ENCODE measurements at regions not wholly inside any gene's neighbourhood (a gene's known extent, or its start where the extent isn't known, plus 50 kb on each side); places are given as distances from the start of the nearest gene placed in this dataset.
"Not testable (repeated sequence)": the region's sequence is repeated elsewhere in the genome, so short reads cannot be mapped to it uniquely, and the experiment has no call there.

DNA sequence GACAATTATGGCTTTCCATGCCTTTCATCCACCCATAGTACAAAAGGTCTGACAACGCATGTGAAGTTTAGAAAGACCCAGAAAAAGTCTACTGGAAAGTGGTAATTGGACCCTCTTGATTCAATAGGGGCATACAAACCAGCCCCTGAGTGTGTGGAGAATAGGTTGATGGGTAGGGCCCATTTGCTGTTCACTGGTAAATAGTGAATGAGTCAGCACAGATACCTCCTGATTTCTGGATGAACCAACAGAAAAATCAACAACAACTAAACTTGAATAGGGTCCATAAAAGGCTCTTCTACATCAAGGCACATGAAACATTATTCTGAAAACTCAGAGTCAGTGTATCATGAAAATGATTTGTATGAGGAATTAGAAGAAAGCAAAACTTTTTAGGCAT is 235.4 kb upstream of the SLC35B3 start:
- no peak for DNase-seq

DNA sequence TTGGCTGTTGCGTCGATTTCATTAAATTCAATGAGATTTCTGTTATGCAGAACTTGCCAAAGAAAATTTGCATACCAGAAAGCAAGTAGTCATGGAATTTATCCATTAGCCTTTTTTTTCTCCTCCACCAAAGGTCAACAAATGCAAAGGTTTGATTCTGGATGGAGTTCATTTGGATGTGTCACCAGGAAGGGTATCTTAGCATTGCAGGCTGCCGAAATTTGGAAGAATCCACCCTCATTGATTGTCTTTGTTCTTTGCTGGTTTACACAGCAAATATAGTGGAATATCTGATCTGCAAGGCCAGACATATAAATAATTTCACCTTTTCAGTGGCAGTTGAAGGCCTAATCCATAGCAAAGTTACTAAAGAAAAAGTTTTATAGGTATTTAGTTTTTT is 229.4 kb upstream of the SLC35B3 start:
- DNase-seq = no peak

DNA sequence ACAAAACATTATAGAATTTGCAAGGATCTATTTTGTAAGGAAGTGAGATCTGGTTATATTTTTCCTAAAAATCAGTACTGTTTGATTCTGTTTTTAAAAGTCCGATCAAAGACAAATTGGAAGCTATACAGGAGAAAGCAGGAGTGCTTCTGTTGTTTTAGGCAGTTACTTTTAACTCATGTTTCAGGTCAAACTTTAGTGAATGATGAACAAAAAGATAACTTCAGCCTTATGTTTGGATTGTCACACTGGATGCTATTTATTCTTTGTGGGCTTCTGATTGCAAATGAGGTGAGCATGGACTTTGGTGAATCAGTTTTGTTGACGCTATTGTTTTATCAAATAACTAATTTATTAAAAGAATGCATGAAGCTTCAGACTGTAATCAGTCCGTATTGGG is 228.7 kb upstream of the SLC35B3 start:
- no peak for DNase-seq

DNA sequence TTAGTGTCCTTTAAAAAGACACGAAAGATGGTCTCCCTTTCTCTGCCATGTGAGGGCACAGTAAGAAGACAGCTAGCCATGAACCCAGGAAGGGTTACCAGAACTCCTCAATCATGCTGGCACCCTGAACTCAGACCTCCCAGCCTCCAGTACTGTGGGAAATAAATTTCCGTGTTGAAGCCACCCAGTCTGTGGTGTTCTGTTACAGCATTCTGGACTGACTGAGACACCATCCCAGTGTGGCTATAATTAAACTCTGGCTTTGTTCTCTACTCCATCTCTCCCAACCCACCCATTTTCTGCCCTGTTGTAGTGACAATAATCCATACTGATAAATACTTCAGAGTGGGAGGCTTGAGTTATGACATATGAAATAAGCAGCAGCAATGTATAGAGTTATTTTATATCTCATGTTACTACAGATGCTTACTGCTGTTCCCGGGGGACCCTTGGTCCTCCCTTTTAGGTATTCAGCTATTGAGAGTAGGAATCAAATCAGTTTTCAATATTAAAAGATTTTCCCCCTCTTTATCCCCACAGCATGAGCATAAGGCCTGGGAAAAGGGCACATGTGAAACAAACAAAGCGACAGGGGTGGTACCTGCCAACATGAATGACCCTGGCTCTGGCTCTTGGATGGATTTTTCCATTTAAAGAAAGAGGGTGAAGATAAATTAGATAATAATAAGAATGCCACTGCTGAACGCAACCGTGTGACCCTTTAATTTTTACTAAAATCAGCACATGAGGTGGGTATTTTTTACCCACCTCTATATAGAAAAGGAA is 224.3 kb upstream of the SLC35B3 start:
- no peak for DNase-seq

DNA sequence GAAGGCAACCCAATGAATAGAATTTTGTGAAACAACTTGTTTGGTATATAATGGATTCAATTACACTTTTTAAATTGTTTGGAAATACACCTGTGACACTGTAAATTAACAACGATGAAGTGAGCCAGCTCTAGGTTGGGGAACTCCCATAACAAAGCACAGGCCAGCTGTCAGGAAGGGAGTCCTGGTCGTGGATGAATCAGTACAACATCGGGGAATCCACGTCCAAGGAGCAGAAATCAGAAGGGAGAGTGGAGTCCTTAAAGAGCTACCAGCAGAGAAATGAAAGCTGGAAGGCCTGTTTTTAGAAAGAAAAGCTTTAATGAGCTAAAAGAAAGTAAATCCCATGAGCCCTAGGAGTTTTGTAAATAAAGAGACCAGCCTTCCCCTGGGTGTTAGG is 223.1 kb upstream of the SLC35B3 start:
- DNase-seq = no peak

DNA sequence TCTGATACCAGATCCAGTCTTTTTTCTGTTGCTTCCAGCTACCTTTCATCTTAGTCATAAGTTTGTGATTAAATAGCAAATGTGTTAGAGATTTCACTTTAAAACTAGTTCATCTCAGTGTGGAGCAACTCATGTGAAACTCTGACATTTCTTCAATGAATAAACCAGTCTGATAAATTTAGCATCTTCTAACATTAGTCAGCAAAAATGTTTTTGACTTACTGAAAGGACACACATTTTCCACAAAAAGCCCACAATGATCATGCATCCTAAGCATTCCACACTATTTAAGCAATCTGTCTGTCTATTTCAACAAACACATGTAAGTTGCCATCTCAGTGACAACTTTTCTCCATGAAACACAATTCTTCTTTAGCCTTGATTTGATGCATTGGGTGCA is 222.2 kb upstream of the SLC35B3 start:
- no peak for DNase-seq

DNA sequence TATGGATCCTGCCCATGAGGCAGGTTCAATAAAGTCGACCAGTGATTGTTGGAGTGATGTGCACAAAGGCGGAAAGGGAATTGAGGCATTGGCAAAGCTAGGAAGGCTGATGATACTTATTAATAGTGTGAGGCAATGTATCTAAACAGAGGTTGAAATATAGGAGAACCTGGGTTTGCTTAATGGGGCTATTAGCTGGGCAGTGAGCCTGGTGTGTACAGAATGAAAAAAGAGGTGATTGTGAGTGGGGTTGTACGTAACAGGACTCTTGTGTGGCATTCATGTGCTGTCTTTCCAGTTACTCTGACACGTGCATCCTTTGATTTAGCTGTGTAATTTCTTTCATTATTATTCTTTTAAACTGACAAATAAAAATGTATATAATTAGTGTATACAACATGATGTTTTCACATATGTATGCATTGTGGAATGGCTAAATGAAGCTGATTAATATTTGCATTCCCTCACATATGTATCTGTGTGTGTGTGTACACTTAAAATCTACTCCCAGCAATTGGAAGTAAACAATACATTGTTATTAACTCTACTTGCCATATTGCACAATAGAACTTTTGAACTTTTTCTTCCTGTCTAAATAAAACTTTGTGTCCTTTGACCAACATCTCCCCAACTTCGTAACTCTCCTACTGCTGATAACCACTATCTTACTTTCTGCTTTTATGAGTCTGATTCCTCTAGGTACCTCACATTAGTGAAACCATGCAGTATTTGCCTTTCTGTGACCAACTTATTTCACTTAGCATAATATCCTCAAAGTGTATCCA is 220.5 kb upstream of the SLC35B3 start:
- DNase-seq = no peak

DNA sequence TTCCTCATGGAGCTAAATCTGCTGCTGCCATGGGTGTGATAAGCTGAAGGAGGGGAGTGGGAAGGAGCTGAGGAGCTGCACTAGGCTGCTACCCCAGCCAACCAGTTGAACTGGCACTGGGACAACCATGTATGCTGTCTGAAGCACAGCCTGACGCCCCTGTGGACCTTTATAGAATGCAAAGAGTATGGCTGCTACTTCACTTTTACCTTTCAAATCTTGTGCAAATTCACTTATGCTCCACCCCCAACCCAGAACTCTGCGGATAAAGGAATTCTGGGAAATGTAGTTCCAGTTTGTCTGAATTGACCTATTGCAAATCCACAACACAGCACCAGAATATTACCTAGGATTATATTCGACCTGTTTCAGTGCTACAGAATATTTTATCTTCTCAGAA is 217.4 kb upstream of the SLC35B3 start:
- DNase-seq = no peak

DNA sequence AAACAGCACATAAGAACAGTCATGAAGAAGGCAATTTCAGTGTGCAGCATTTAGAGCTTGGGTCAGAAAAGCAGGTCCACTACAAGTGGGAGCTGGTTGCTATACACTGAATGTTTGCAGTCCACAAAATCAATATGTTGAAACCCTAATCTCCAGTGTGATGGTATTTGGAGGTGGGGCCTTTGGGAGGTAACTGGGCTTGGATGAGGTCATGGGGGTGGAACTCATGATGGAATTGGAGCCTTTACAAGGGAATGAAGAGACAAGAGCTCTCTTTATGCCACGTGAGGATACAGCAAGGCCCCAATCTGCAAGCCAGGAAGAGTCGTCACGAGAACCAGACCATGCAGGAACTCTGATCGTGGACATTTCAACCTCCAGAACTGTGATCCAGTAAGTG is 216.7 kb upstream of the SLC35B3 start:
- no peak for DNase-seq

DNA sequence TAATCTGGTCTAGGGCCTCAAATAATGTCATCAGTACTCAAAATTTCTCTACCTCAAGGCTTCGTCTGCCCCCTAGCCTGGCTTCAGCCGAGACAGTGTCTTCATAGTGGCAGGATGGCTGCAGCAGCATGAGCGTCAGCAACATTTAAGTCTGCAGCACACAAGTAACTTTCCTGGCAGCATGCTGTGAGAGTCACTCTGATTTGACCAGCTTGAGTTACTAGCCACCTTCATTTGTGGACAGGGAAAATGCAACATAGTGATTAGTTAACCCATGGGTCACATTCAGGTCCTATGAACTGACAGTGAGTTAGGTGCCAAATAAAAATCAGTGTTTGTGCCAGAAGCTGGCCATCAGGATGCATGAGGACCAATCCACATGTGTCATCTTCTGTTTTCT is 209.9 kb upstream of the SLC35B3 start:
- DNase-seq = no peak

DNA sequence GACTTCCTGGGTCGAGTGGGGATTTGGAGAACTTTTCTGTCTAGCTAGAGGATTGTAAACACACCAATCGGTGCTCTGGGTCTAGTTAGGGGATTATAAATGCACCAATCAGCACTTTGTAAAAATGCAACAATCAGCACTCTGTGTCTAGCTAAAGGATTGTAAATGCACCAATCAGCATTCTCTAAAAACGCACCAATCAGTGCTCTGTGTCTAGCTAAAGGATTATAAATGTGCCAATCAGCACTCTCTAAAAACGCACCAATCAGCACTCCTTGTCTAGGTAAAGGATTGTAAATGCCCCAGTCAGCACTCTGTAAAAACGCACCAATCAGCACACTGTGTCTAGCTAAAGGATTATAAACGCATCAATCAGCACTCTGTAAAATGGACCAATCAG is 209.0 kb upstream of the SLC35B3 start:
- no peak for DNase-seq

DNA sequence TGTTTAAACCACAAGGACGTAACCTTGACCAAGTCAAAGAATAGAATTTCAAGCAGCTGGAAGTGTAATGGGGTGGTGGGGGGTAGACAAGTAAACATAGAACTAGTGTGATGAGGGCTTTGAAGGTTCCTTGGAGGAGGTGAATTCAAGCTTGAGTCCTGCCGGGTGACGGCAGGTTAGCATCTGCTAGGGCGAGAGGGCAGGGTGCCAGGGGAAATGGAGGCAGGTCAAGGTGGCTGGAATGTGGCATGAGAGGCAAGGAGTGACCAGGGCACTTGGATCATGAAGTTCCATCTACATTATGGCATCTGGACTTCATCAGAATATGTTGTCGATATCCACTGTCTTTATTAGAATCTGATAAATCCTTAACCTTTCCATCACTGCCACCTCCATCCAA is 207.5 kb upstream of the SLC35B3 start:
- no peak for DNase-seq

DNA sequence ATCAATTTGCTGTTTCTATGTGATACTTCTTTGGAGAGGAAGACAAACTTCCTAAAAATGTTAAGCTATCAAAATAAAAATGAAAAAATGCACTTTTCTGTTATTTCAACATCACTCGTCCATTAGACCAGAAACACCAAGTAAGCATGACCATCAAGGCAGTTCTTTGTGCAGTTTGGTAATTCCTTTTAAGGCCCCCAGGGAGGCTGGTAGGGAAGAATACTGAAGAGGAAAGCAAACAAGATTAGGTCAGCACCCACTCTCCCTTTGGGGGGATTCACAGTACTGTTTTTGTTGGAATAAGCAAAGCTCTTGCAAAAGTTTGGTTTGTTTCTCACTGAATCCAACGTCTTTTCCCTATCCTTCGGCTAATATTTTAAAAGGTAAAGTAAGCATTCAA is 206.8 kb upstream of the SLC35B3 start:
- no peak for DNase-seq

DNA sequence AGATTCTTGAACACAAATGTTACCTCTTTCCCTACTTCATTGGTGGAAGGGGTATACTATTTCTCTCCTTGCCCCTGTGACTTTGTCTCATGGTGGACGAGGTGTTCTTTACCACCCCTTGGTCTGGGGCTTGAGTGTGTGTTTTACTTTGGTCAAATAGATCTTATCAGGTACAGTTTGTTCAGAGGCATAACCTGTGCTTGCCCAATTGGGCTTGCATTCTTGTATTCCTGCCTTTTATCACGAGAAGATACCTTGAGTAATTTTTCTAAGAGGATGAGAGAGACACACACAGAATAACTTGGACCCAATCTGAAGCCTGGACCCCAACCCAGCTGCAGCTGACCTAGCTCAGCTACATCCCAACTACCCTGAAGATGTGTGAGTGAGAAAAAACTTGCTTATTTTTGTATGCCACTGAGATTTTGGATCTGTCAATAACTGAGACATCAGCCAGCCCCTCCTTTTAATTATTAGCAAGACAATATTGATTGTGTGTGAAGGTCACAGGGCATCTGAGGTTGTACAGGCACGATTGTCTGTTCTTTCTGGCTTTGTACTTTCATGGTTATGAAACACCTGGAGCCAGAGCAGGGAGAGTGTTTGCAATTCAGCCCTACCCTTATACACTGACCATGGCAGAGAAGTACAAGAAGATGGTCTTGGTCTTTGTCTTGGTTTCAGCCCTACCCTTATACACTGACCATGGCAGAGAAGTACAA is 204.7 kb upstream of the SLC35B3 start:
- no peak for DNase-seq

DNA sequence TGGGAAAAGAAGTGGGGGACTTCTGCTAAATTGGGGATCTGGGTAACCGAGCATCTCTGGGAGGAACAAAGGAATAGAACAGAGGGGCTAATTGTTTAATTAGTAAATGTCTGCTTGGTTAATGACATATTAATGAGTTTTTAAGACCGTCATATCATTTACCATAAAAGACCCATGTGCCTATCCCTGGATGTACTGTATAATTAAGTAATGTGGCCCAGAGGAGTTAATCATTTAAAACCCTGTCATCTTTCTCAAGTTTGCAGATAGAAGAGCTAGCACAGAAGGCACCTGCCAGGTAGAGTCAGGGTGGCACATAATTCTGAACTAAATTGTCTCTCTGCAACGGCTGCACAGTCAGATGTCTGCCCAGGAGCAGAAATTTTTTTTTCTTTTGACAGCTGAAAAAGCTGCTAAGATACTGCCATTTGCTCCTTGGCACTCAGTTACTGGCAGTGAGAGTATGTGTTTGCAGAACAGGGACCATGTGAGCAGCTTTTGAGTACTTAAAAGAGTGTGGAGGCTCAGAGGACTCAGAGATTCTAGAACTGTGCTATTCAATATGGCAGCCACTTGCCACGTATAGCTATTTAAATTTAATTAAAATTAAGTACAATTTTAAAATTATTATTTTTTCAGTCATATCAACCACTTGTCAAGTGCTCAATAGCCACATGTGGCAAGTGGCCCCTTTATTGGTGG is 202.7 kb upstream of the SLC35B3 start:
- no peak for DNase-seq

DNA sequence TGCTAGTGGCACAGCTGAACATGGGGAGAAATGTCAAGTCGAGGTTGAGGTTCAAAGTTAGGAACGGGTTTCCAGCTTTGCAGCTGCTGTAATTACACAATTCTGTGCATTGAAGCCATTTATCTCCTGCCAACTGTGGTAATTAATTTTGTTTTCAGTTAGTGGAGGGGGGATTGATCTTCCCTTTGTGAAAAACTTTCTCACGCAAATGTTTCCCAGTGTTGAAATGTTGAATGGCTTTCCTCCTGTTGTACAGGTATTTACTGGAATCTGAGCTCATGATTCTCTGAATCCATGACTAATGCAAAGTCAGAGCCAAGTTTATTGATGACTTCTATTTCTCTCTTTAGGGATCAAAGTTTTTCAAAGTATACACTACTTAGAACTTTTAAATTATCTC is 198.4 kb upstream of the SLC35B3 start:
- DNase-seq = no peak

DNA sequence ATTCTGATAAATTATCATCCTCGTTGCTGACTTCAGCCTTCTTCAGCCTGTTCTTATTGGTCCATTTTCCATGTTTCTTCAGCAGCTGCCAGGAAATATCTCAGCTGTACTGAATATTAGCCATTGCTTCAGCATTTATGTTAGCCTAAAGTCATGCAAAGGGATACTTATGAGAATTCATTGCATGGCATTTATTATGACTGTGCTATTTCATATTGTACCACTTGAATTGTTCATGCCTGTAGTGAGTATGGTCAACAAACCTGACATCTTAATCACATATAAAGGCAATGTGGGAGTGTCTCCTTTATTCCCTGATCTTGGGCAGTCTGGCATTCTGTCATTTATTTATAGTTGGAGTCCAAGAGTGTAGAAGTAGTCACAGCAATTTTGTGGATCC is 193.4 kb upstream of the SLC35B3 start:
- no peak for DNase-seq

DNA sequence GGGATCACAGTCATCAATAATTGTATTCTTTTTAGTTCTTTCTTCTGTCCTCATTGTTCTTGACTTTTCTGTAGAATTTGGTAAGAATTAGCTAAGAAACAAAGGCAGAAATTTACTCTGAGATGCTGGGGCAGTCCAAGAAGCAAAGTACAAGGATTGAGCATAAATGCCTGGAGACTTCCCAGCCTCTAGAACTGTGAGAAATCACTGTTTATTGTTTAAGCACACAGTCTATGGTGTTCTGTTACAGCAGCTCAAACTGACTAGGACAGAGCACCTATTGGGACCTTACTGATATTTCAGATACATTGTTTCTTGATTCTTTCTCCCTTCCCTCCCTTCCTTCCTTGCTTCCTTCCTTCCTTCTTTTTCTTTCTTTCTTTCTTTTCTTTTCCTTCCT is 192.7 kb upstream of the SLC35B3 start:
- DNase-seq = no peak

DNA sequence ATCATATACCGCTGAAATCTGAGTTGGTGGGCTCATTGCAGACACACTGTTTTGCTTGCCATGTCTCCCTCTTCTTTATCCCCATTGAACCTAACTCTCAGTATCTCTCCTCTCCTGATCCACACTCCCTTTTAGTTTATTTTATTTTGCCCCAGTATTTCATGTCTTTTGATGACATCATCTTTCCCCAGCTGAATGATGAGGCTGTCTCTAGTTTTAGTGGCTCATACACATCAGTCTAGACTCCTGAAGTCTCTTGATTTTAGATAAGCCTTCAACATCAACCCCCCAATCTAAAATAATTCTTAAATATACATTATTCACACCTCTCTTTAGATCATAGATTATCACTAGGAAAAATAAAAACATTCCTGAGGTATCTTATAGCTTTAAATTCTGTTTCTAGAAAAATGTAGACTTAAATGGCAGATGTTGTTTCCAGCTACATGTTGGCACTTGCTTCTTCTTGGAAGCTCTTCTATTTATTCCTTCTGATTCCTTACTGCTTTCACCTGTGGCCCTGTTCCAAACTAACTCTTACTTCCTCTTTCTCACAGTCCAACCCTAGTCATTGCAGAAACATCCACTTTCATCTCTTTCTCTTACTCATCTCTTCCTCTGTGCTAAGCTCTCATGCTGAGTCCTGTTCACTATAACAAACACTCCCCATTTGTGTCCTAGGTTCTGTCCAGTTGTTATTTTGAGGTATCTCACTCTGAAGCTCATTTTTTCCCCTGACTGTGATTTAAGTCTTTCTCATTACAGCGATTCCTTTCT is 191.9 kb upstream of the SLC35B3 start:
- DNase-seq = no peak

DNA sequence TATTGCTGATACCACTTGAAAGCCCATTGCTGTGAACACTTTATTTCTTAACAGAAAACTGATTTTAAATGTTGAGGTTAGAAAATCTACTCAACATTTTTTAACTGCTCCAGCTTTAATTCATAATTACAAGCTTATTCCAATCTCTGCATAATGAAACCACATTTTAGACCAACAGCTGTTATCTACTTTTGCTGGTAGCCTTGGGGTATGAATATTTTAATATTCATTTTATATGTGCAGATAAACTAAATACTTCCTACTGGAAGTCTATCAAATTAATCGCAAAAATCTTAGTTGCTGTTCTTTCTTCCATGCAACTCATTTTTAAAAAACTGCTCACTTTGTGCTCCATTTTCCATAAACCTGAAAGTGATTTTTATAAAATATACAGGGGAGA is 189.3 kb upstream of the SLC35B3 start:
- no peak for DNase-seq

DNA sequence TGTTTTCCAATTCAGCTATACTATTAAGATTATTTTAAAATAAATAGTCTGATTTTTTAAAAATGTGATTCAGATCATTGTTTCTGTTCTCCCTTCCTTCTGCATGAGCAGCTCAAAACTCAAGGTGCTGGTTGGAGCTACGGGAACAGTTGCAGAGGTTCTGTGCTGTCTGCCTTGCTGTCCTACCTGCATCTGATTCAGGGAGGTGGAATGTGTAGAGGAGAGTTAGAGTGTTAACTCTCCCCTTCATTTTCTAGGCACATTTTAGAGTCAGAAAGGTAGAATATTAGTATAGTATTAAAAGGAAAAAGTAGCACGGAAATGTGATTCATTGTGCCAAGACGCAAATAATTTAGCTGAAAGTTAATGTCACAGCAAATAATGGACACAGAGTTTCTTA is 188.1 kb upstream of the SLC35B3 start:
- no peak for DNase-seq

DNA sequence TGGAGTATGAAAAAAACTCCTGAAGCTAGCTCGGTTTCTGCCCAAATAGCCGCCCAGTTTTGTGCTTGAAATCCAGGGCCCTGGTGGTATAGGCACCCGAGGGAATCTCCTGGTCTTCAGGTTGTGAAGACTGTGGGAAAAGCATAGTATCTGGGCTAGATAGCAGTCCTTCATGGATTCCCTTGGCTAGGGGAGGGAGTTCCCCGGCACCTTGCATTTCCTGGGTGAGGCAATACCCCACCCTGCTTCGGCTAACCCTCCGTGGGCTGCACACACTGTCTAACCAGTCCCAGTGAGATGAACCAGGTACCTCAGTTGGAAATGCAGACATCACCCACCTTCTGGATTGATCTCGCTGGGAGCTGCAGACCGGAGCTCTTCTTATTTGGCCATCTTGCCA is 184.5 kb upstream of the SLC35B3 start:
- DNase-seq = no peak

DNA sequence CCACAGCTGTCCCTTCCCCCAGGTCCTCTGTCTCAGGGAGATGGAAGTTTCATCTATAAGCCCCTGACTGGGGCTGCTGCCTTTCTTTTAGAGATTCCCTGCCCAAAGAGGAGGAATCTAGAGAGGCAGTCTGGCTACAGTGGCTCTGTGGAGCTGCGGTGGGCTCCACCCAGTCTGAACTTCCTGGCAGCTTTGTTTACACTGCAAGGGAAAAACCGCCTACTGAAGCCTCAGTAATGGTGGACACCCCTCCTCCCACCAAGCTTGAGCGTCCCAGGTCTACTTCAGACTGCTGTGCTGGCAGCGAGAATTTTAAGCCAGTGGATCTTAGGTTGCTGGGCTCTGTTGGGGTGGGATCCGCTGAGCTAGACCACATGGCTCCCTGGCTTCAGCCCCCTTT is 184.1 kb upstream of the SLC35B3 start:
- not testable (repeated sequence) for DNase-seq

Measured in COR-L47 (cell line).